Endometrium (tissue), 2 donors: ENCODE measurements at regions not wholly inside any gene's neighbourhood (a gene's known extent, or its start where the extent isn't known, plus 50 kb on each side); places are given as distances from the start of the nearest gene placed in this dataset.
"Not testable (repeated sequence)": the region's sequence is repeated elsewhere in the genome, so short reads cannot be mapped to it uniquely, and the experiment has no call there.

Experiments used
- FAIRE-seq: peaks from 2 replicates; lab custom pipeline; 2012; peaks lifted over from hg19 to GRCh38; lab: Jason Lieb, UNC
- donor health status: control.
- donor health status: control.

GRCh38 chr12:65739606-65740005 is 84.7 kb upstream of the HMGA2 start:
- no peak for FAIRE-seq

- no peak for FAIRE-seq
Measured at GRCh38 chr12:65740506-65740872, 83.8 kb upstream of the HMGA2 start.

- FAIRE-seq: no peak
Measured at GRCh38 chr12:65740873-65741600, 83.2 kb upstream of the HMGA2 start.

- FAIRE-seq: no peak
Measured at GRCh38 chr12:65741656-65742017, 82.6 kb upstream of the HMGA2 start.

- FAIRE-seq: no peak
Measured at GRCh38 chr12:65742018-65743010, 82.0 kb upstream of the HMGA2 start.

- FAIRE-seq: not testable (repeated sequence)
Measured at GRCh38 chr12:65744236-65744840, 79.9 kb upstream of the HMGA2 start.

GRCh38 chr12:65747338-65747737 is 76.9 kb upstream of the HMGA2 start:
- FAIRE-seq: no peak

GRCh38 chr12:65748332-65748731 is 76.0 kb upstream of the HMGA2 start:
- no peak for FAIRE-seq

- FAIRE-seq: no peak
Measured at GRCh38 chr12:65754290-65754689, 70.0 kb upstream of the HMGA2 start.

GRCh38 chr12:65754744-65755595 is 69.3 kb upstream of the HMGA2 start:
- FAIRE-seq: no peak

- no peak for FAIRE-seq
Measured at GRCh38 chr12:65755596-65755978, 68.7 kb upstream of the HMGA2 start.

- no peak for FAIRE-seq
Measured at GRCh38 chr12:65756267-65756666, 68.0 kb upstream of the HMGA2 start.

- no peak for FAIRE-seq
Measured at GRCh38 chr12:65756956-65757511, 67.2 kb upstream of the HMGA2 start.

- no peak for FAIRE-seq
Measured at GRCh38 chr12:65758401-65758800, 65.9 kb upstream of the HMGA2 start.

- no peak for FAIRE-seq
Measured at GRCh38 chr12:65759735-65760134, 64.5 kb upstream of the HMGA2 start.

GRCh38 chr12:65761301-65761700 is 63.0 kb upstream of the HMGA2 start:
- FAIRE-seq: no peak

GRCh38 chr12:65764325-65764724 is 60.0 kb upstream of the HMGA2 start:
- FAIRE-seq: no peak

- no peak for FAIRE-seq
Measured at GRCh38 chr12:65765436-65765813, 58.9 kb upstream of the HMGA2 start.

- no peak for FAIRE-seq
Measured at GRCh38 chr12:65769880-65770279, 54.4 kb upstream of the HMGA2 start.
